GM06990 (cell line): ENCODE measurements at regions not wholly inside any gene's neighbourhood (a gene's known extent, or its start where the extent isn't known, plus 50 kb on each side); places are given as distances from the start of the nearest gene placed in this dataset.
"Not testable (repeated sequence)": the region's sequence is repeated elsewhere in the genome, so short reads cannot be mapped to it uniquely, and the experiment has no call there.

ENCODE experiments used
- DNase-seq: peaks from one replicate; pipeline ENCODE4 v3.0.0-alpha.2; 2011; ENCODE audit not compliant: insufficient read length; ENCODE audit errors: extremely low read depth
- H3K27me3 ChIP-seq: replicated peaks from 2 replicates; pipeline ENCODE4 v1.6.0; 2011; ENCODE audit warnings: low read length; ENCODE audit not compliant: control insufficient read depth, insufficient read depth
- H3K36me3 ChIP-seq: 2 replicates; pipeline ENCODE4 v1.5.1; 2011; ENCODE audit warnings: low read length; ENCODE audit not compliant: control insufficient read depth, insufficient read depth
- H3K4me3 ChIP-seq: replicated peaks from 2 replicates; pipeline ENCODE4 v1.5.1; 2011; ENCODE audit warnings: low read depth, mild to moderate bottlenecking, control low read depth, low read length
- CTCF ChIP-seq: IDR thresholded peaks from 2 replicates; pipeline ENCODE4 v1.5.1; 2011; ENCODE audit warnings: low read length, control low read depth, mild to moderate bottlenecking, inconsistent platforms; ENCODE audit not compliant: insufficient read depth, poor library complexity, severe bottlenecking

- no peak for DNase-seq
- Histone ChIP-seq H3K4me3 (no peak overlapping the region), H3K36me3 (no peaks in the 10 kb centered on the region), H3K27me3 (no peaks in the 10 kb centered on the region)
- TF ChIP-seq CTCF, result no peak
Observed at GRCh38 chr12:42884116-42884515, 294.6 kb upstream of the PRICKLE1 start.

GRCh38 chr12:42873401-42873800 lies 283.9 kb upstream of the PRICKLE1 start:
- Histone ChIP-seq H3K36me3 (no peaks in the 10 kb centered on the region), H3K4me3 (no peak overlapping the region), H3K27me3 (no peaks in the 10 kb centered on the region)
- DNase-seq, result no peak
- TF ChIP-seq CTCF, result no peak

- TF ChIP-seq CTCF, result no peak
Observed at GRCh38 chr12:42871816-42872215, 282.3 kb upstream of the PRICKLE1 start.

GRCh38 chr12:42868291-42868690 lies 278.7 kb upstream of the PRICKLE1 start:
- no peak for TF ChIP-seq CTCF
- H3K36me3 ChIP-seq, result no peaks in the 10 kb centered on the region
- H3K27me3 ChIP-seq, result no peaks in the 10 kb centered on the region
- no peak for DNase-seq
- no peak overlapping the region for H3K4me3 ChIP-seq

More at GRCh38 chr12:42871816-42872215, 282.3 kb upstream of the PRICKLE1 start:
- no peak for DNase-seq
- Histone ChIP-seq H3K27me3 (no peaks in the 10 kb centered on the region), H3K36me3 (no peaks in the 10 kb centered on the region), H3K4me3 (no peak overlapping the region)

- no peaks in the 10 kb centered on the region for H3K27me3 ChIP-seq
- DNase-seq, result no peak
- no peaks in the 10 kb centered on the region for H3K36me3 ChIP-seq
- no peak overlapping the region for H3K4me3 ChIP-seq
- no peak for TF ChIP-seq CTCF
Observed at GRCh38 chr12:42865282-42865681, 275.7 kb upstream of the PRICKLE1 start.

- TF ChIP-seq CTCF, result no peak
- no peaks in the 10 kb centered on the region for H3K36me3 ChIP-seq
- no peak overlapping the region for H3K4me3 ChIP-seq
- no peak for DNase-seq
- H3K27me3 ChIP-seq, result no peaks in the 10 kb centered on the region
Observed at GRCh38 chr12:42862055-42862454, 272.5 kb upstream of the PRICKLE1 start.

- not testable (repeated sequence) for DNase-seq, H3K36me3 ChIP-seq, H3K4me3 ChIP-seq, H3K27me3 ChIP-seq
Observed at GRCh38 chr12:42860331-42860730, 270.8 kb upstream of the PRICKLE1 start.
